Mesodermal cell (in vitro differentiated cells): ENCODE measurements at regions not wholly inside any gene's neighbourhood (a gene's known extent, or its start where the extent isn't known, plus 50 kb on each side); places are given as distances from the start of the nearest gene placed in this dataset.
"Not testable (repeated sequence)": the region's sequence is repeated elsewhere in the genome, so short reads cannot be mapped to it uniquely, and the experiment has no call there.

Experiments
- H3K27ac ChIP-seq: 2 replicates; pipeline ENCODE4 v1.7.0; 2013; ENCODE audit warnings: mild to moderate bottlenecking, low read depth, low read length, moderate library complexity; ENCODE audit not compliant: severe bottlenecking
- H3K36me3 ChIP-seq: 2 replicates; pipeline ENCODE4 v1.7.1; 2013; ENCODE audit warnings: mild to moderate bottlenecking, low read length, moderate library complexity; ENCODE audit not compliant: control insufficient read depth, insufficient read depth
- H3K4me1 ChIP-seq: one replicate; pipeline ENCODE4 v1.7.1; 2013; ENCODE audit warnings: mild to moderate bottlenecking, low read length; ENCODE audit not compliant: insufficient read depth, control insufficient read depth, poor library complexity, severe bottlenecking
- H3K4me3 ChIP-seq: 2 replicates; pipeline ENCODE4 v1.7.0; 2013; ENCODE audit warnings: low read length, control low read depth, mild to moderate bottlenecking; ENCODE audit not compliant: insufficient read depth, poor library complexity, severe bottlenecking; ENCODE audit errors: extremely low read depth
- H3K9me3 ChIP-seq: 2 replicates; pipeline ENCODE4 v1.7.1; 2013; ENCODE audit warnings: mild to moderate bottlenecking, low read length, moderate library complexity; ENCODE audit not compliant: control insufficient read depth
- WGBS, 2 experiments: methylation state at CpG; one replicate each; pipeline ENCODE4 v1.1.5; 2013; ENCODE audit warnings: missing lambda C conversion rate in 2 of 2; ENCODE audit not compliant: insufficient coverage in 2 of 2; 5-methylcytosine and 5-hydroxymethylcytosine counted together

- 87 to 95% methylated on average over 3 to 5 of the region's 5 CpGs for WGBS, 2 experiments
- Histone ChIP-seq H3K36me3 (no peaks in the 10 kb centered on the region), H3K27ac (no peak overlapping the region), H3K4me3 (no peak overlapping the region), H3K4me1 (peaks cover 14% of the 10 kb centered on the region), H3K9me3 (no peaks in the 10 kb centered on the region)
Measured at GRCh38 chr5:154702477-154702876, 52.7 kb upstream of the LARP1 start.

- H3K27ac ChIP-seq, H3K4me3 ChIP-seq, H3K9me3 ChIP-seq, H3K36me3 ChIP-seq: not testable (repeated sequence)
- 95 to 100% methylated on average over 3 of the region's 4 CpGs for WGBS, 2 experiments
- H3K4me1 ChIP-seq, result peaks cover 15% of the 10 kb centered on the region
Measured at GRCh38 chr5:154701725-154702124, 53.5 kb upstream of the LARP1 start.

- 0 to 60% methylated on average over 1 to 2 of the region's 3 CpGs for WGBS, 2 experiments
- no peaks in the 10 kb centered on the region for H3K9me3 ChIP-seq
- H3K4me1 ChIP-seq, result peaks cover 18% of the 10 kb centered on the region
- H3K27ac ChIP-seq, result no peak overlapping the region
- no peak overlapping the region for H3K4me3 ChIP-seq
- H3K36me3 ChIP-seq, result no peaks in the 10 kb centered on the region
Measured at GRCh38 chr5:154701181-154701580, 54.0 kb upstream of the LARP1 start.

- not testable (repeated sequence) for H3K9me3 ChIP-seq, H3K4me3 ChIP-seq, H3K27ac ChIP-seq, H3K36me3 ChIP-seq
- peaks cover 18% of the 10 kb centered on the region for H3K4me1 ChIP-seq
- 80 to 94% methylated on average over 6 of the region's 10 CpGs for WGBS, 2 experiments
Measured at GRCh38 chr5:154700289-154700928, 54.8 kb upstream of the LARP1 start.

GRCh38 chr5:154698763-154699162 is 56.4 kb upstream of the LARP1 start:
- 87 to 93% methylated on average over 3 to 5 of the region's 6 CpGs for WGBS, 2 experiments
- H3K9me3 ChIP-seq, result no peaks in the 10 kb centered on the region
- H3K4me1 ChIP-seq, result peaks cover 18% of the 10 kb centered on the region
- H3K27ac ChIP-seq, result peak overlapping the region; percentile 10
- no peak overlapping the region for H3K4me3 ChIP-seq
- H3K36me3 ChIP-seq, result no peaks in the 10 kb centered on the region

GRCh38 chr5:154697371-154697770 is 57.8 kb upstream of the LARP1 start:
- 69 to 86% methylated on average over 1 to 2 of the region's 5 CpGs for WGBS, 2 experiments
- H3K36me3 ChIP-seq, result no peaks in the 10 kb centered on the region
- H3K4me3 ChIP-seq, result no peak overlapping the region
- no peak overlapping the region for H3K27ac ChIP-seq
- H3K9me3 ChIP-seq, result no peaks in the 10 kb centered on the region
- peaks cover 18% of the 10 kb centered on the region for H3K4me1 ChIP-seq

GRCh38 chr5:154696891-154697290 is 58.3 kb upstream of the LARP1 start:
- Histone ChIP-seq H3K27ac (no peak overlapping the region), H3K36me3 (no peaks in the 10 kb centered on the region), H3K9me3 (no peaks in the 10 kb centered on the region), H3K4me1 (peaks cover 18% of the 10 kb centered on the region), H3K4me3 (no peak overlapping the region)
- WGBS, 2 experiments, result 15 to 21% methylated on average over 2 to 3 of the region's 3 CpGs

- no peaks in the 10 kb centered on the region for H3K36me3 ChIP-seq
- H3K4me3 ChIP-seq, result no peak overlapping the region
- H3K9me3 ChIP-seq, result no peaks in the 10 kb centered on the region
- H3K27ac ChIP-seq, result no peak overlapping the region
- WGBS, 2 experiments, result no CpG with 5 or more reads among the region's 3 CpGs
- H3K4me1 ChIP-seq, result peaks cover 13% of the 10 kb centered on the region
Measured at GRCh38 chr5:154694159-154694558, 61.0 kb upstream of the LARP1 start.

- Histone ChIP-seq H3K4me3 (no peak overlapping the region), H3K27ac (no peak overlapping the region), H3K4me1 (peaks cover 3% of the 10 kb centered on the region), H3K9me3 (peaks cover 10% of the 10 kb centered on the region), H3K36me3 (no peaks in the 10 kb centered on the region)
- 95 to 97% methylated on average over 27 to 28 of the region's 28 CpGs for WGBS, 2 experiments
Measured at GRCh38 chr5:154690488-154690887, 64.7 kb upstream of the LARP1 start.

- H3K36me3 ChIP-seq, result no peaks in the 10 kb centered on the region
- H3K4me1 ChIP-seq, result peaks cover 8% of the 10 kb centered on the region
- H3K9me3 ChIP-seq, result peaks cover 10% of the 10 kb centered on the region
- WGBS, 2 experiments, result 91 to 97% methylated on average over 3 of the region's 4 CpGs
- no peak overlapping the region for H3K27ac ChIP-seq
- no peak overlapping the region for H3K4me3 ChIP-seq
Measured at GRCh38 chr5:154686490-154686889, 68.7 kb upstream of the LARP1 start.

GRCh38 chr5:154683101-154683880 is 71.9 kb upstream of the LARP1 start:
- peaks cover 10% of the 10 kb centered on the region for H3K9me3 ChIP-seq
- 6 to 14% methylated on average over 6 to 10 of the region's 16 CpGs for WGBS, 2 experiments
- H3K4me1 ChIP-seq, result peaks cover 6% of the 10 kb centered on the region
- H3K36me3 ChIP-seq, result no peaks in the 10 kb centered on the region
- peak overlapping the region; percentile 36 for H3K4me3 ChIP-seq
- H3K27ac ChIP-seq, result peak overlapping the region; percentile 59
